Activated CD4-positive, alpha-beta T cell treated with anti-CD3 and anti-CD28 coated beads, Interleukin-2, amount 10 ng/mL, durations not matched to agents 7 days and 5 days (primary cell): ENCODE measurements at regions not wholly inside any gene's neighbourhood (a gene's known extent, or its start where the extent isn't known, plus 50 kb on each side); places are given as distances from the start of the nearest gene placed in this dataset.

ENCODE experiments used
- CTCF ChIA-PET: fragments of 350-600 bp; sonication (Branson Sonifier 250); formaldehyde crosslinking; loops from one replicate; lab custom pipeline; 2021; ENCODE audit warnings: antibody characterized with exemption; lab: Charles Lee
- POLR2A ChIA-PET: fragments of 350-600 bp; sonication (Branson Sonifier 250); formaldehyde crosslinking; loops from one replicate; lab custom pipeline; 2021; ENCODE audit warnings: antibody characterized with exemption; lab: Charles Lee
- DNase-seq: peaks from one replicate; pipeline ENCODE4 v3.0.0-alpha.2; 2020
- H3K27ac Mint-ChIP-seq: one replicate; pipeline ENCODE4 v1.8.0; 2021; ENCODE audit warnings: mild to moderate bottlenecking, moderate library complexity, mixed read lengths
- H3K27me3 Mint-ChIP-seq: one replicate; pipeline ENCODE4 v1.8.0; 2021; ENCODE audit warnings: mixed read lengths
- H3K36me3 Mint-ChIP-seq: one replicate; pipeline ENCODE4 v1.8.0; 2021; ENCODE audit warnings: low read depth, mixed read lengths
- H3K4me1 Mint-ChIP-seq: one replicate; pipeline ENCODE4 v1.8.0; 2021; ENCODE audit warnings: mixed read lengths
- H3K4me3 Mint-ChIP-seq: one replicate; pipeline ENCODE4 v1.8.0; 2021; ENCODE audit warnings: mild to moderate bottlenecking, moderate library complexity, mixed read lengths
- H3K9me3 Mint-ChIP-seq: one replicate; pipeline ENCODE4 v1.8.0; 2021; ENCODE audit warnings: mixed read lengths

DNA sequence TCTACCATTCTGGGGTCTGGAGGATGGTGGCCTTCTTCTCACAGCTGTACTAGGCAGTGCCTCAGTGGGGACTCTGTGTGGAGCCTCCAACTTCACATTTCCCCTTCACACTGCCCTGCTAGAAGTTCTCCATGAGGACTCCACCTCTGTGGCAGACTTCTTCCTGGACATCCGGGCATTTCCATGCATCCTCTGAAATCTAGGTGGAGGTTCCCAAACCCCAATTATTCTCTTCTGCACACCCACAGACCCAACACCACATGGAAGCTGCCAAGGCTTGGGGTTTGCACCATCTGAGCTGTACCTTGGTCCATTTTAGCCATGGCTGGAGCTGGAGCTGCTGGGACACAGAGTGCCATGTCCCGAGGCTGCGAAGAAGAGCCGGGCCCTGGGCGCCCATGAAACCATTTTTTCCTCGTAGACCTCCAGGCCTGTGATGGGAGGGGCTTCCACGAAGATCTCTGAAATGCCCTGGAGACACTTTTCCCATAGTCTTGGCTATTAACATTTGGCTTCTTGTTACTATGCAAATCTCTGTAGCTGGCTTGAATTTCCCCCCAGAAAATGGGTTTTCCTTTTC, 170.5 kb downstream of the FOXD2 start:
- CTCF ChIA-PET: no interaction called here
- H3K4me1 Mint-ChIP-seq: no peaks in the 10 kb centered on the region
- H3K36me3 Mint-ChIP-seq: no peaks in the 10 kb centered on the region
- no peak overlapping the region for H3K27ac Mint-ChIP-seq
- H3K4me3 Mint-ChIP-seq: no peak overlapping the region
- DNase-seq: no peak
- H3K27me3 Mint-ChIP-seq: peaks cover 20% of the 10 kb centered on the region
- POLR2A ChIA-PET: no interaction called here
- H3K9me3 Mint-ChIP-seq: peaks cover 4% of the 10 kb centered on the region

- H3K4me1 Mint-ChIP-seq: no peaks in the 10 kb centered on the region
- POLR2A ChIA-PET: no interaction called here
- H3K27ac Mint-ChIP-seq: no peak overlapping the region
- H3K27me3 Mint-ChIP-seq: peaks cover 20% of the 10 kb centered on the region
- H3K36me3 Mint-ChIP-seq: no peaks in the 10 kb centered on the region
- DNase-seq: no peak
- CTCF ChIA-PET: no interaction called here
- H3K9me3 Mint-ChIP-seq: peaks cover 4% of the 10 kb centered on the region
- no peak overlapping the region for H3K4me3 Mint-ChIP-seq
These were observed 174.1 kb downstream of the FOXD2 start for GRCh38 chr1:47611992-47612391.

DNA sequence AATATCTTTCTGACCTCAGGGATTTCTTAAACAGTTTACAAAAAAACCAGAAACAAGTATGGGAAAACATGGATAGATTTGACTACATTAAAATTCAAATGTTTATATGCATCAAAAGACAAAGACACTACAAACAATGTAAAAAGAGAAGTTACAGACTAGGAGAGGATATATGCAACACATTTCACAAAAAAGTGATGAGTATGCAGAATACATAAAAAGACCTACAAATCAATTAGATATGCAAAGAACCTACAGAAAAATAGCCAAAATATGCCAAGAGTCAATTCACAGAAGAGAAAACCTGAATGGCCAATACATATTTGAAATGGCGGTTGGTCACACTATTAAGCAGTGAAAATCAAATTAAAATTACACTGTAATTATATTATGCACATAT, 175.0 kb downstream of the FOXD2 start:
- POLR2A ChIA-PET: no interaction called here
- H3K4me3 Mint-ChIP-seq: no peak overlapping the region

DNA sequence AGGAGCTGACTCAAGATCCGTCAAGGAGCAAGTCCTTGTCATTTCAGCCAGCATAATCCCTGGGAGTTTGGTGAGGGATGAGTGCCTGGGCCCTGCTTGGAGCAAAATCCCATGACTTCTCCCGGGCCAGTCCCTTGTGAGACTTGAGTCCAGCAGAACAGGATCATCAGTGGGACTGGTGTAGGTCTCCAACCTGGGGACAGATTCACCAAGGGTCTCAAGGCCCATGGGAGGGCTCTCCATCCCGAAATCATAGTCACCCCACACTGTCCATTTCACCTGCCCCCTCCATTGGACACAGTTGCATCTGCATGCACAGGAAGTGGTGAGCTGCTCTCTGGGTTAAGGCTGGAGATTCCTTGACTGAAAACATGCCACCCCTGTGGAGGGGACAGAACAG, 178.2 kb downstream of the FOXD2 start:
- no peak for DNase-seq
- ChIA-PET CTCF (no interaction called here), POLR2A (no interaction called here)
- Mint-ChIP-seq H3K4me3 (no peak overlapping the region), H3K9me3 (no peaks in the 10 kb centered on the region), H3K27ac (no peak overlapping the region), H3K36me3 (no peaks in the 10 kb centered on the region), H3K27me3 (peaks cover 4% of the 10 kb centered on the region), H3K4me1 (no peaks in the 10 kb centered on the region)

More for the DNA sequence above, 175.0 kb downstream of the FOXD2 start:
- CTCF ChIA-PET: interaction anchor here (0.7 kb wide), 1 partner anchor 73 kb away, joined by 3 read pairs; no protein-coding TSS in a partner anchor
- Mint-ChIP-seq H3K27me3 (peaks cover 20% of the 10 kb centered on the region), H3K4me1 (no peaks in the 10 kb centered on the region), H3K27ac (no peak overlapping the region), H3K9me3 (peaks cover 4% of the 10 kb centered on the region), H3K36me3 (no peaks in the 10 kb centered on the region)
- no peak for DNase-seq

- Mint-ChIP-seq H3K4me1 (no peaks in the 10 kb centered on the region), H3K27me3 (peaks cover 4% of the 10 kb centered on the region), H3K9me3 (no peaks in the 10 kb centered on the region), H3K36me3 (no peaks in the 10 kb centered on the region), H3K27ac (no peak overlapping the region), H3K4me3 (no peak overlapping the region)
- ChIA-PET POLR2A (no interaction called here), CTCF (no interaction called here)
- no peak for DNase-seq
These were observed 179.1 kb downstream of the FOXD2 start for GRCh38 chr1:47616906-47617305.

DNA sequence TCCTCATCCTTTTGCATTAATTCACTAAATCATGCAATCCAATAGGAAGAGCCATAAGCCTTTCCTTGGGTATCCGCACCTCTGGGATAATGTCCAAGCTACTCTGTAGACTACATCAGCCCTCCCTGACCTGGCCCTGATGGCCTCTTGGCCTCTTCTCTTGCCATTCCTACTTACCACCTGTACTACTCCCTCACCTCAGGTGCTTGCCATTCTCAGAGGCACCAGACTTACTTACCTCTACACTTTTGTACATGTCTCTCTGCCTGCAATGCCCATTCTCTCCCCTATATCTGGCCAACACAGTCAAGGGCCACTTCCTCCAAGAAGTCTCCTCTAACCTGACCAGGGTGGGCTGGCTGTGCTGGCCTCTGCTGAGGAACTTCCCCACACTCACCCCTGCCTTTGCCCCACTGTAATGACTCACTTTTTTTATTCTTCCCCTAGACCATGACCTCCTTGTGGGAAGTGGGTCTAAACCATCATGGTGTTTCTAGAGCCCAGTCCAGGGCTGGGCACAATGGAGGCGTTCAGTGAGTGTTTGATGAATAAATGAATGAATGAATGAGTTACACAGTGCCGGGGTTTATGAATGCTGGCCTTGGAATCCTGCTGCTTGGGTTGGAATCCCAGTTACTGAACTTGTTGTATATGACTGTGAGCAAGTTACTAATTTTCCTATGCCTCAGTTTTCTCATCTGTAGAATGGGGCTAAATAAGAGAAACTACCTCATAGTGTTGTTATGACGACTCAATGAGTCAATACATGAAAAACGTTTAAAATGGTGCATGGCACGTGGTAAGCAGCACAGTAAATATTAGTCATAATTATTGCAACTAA, 179.8 kb downstream of the FOXD2 start:
- CTCF ChIA-PET: no interaction called here
- no peak for DNase-seq
- POLR2A ChIA-PET: no interaction called here
- H3K27ac Mint-ChIP-seq: no peak overlapping the region
- H3K9me3 Mint-ChIP-seq: no peaks in the 10 kb centered on the region
- H3K36me3 Mint-ChIP-seq: no peaks in the 10 kb centered on the region
- H3K27me3 Mint-ChIP-seq: peaks cover 4% of the 10 kb centered on the region
- no peaks in the 10 kb centered on the region for H3K4me1 Mint-ChIP-seq
- no peak overlapping the region for H3K4me3 Mint-ChIP-seq

- Mint-ChIP-seq H3K36me3 (no peaks in the 10 kb centered on the region), H3K4me3 (no peak overlapping the region), H3K4me1 (no peaks in the 10 kb centered on the region), H3K27ac (no peak overlapping the region), H3K9me3 (no peaks in the 10 kb centered on the region), H3K27me3 (peaks cover 4% of the 10 kb centered on the region)
- POLR2A ChIA-PET: no interaction called here
- CTCF ChIA-PET: no interaction called here
- DNase-seq: no peak
These were observed 180.4 kb downstream of the FOXD2 start for GRCh38 chr1:47618222-47618720.

- CTCF ChIA-PET: no interaction called here
These were observed 181.0 kb downstream of the FOXD2 start for GRCh38 chr1:47618830-47619229.

DNA sequence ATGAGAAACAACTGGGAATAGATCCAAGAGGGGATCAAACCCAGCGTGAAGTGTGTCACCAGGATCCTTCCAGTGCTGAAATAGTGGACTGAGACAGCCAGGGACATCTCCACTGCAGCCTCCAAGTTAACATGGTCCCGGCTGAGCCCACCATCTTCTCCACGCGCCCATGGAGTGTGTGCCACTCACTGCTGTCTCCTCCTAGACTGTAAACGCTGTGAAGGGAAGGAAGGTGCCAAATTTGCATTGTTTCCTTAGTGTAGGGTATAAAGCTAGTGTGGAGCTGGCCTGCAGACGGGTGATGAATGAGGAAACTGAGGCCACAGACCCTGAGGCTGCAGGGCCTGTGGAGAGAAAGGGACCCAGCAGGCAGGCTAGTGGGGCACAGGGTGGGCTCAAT, 183.6 kb downstream of the FOXD2 start:
- H3K4me3 Mint-ChIP-seq: no peak overlapping the region
- H3K27ac Mint-ChIP-seq: no peak overlapping the region
- H3K4me1 Mint-ChIP-seq: no peaks in the 10 kb centered on the region
- CTCF ChIA-PET: no interaction called here
- no peak for DNase-seq
- no peaks in the 10 kb centered on the region for H3K9me3 Mint-ChIP-seq
- no peaks in the 10 kb centered on the region for H3K36me3 Mint-ChIP-seq
- no peaks in the 10 kb centered on the region for H3K27me3 Mint-ChIP-seq
- POLR2A ChIA-PET: no interaction called here

More at GRCh38 chr1:47618830-47619229, 181.0 kb downstream of the FOXD2 start:
- Mint-ChIP-seq H3K36me3 (no peaks in the 10 kb centered on the region), H3K9me3 (no peaks in the 10 kb centered on the region), H3K27ac (no peak overlapping the region), H3K4me3 (no peak overlapping the region), H3K4me1 (no peaks in the 10 kb centered on the region), H3K27me3 (peaks cover 4% of the 10 kb centered on the region)
- POLR2A ChIA-PET: no interaction called here
- DNase-seq: no peak

- Mint-ChIP-seq H3K36me3 (no peaks in the 10 kb centered on the region), H3K4me3 (no peak overlapping the region)
These were observed 184.1 kb downstream of the FOXD2 start for GRCh38 chr1:47621977-47622376.

DNA sequence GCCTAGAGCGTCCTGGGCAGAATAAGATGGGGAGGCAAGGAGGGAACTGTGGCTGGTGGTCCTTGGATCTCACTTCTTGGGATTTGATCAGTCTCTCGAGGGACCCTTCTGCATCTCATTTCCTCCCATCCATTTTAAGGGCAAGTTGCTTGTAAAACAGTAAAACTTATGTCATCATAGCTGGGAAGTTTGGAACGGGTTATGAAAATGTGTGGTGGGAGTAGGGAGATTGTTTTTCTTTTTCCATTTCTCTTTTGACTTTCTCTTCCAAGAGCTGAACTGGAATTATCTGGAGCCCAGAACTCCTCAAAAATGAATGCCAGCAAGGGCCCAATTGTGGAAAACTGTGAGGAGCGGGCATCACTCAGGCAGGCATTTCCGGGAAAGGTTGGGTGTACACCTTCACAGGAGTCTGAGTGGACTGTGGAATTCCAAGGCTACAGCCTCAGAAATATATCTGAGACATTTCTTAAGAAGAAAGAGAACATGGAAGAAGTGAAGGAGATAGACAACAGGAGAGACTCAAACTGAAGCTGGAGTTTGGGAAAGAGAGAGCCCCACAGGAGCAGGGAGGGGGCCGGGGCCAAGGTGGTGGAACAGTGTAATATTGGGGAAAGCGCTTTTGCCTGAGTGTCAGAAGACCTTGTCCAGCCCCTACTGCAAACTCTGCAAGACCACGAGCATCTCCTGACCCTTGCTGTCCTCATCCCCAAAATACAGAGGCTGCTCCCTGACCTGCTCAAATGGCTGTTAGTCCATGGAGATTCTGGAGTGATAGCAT, 185.1 kb downstream of the FOXD2 start:
- Mint-ChIP-seq H3K36me3 (no peaks in the 10 kb centered on the region), H3K4me1 (no peaks in the 10 kb centered on the region), H3K27me3 (no peaks in the 10 kb centered on the region), H3K27ac (no peak overlapping the region), H3K4me3 (no peak overlapping the region), H3K9me3 (no peaks in the 10 kb centered on the region)
- ChIA-PET POLR2A (no interaction called here), CTCF (no interaction called here)
- no peak for DNase-seq

More at GRCh38 chr1:47621977-47622376, 184.1 kb downstream of the FOXD2 start:
- Mint-ChIP-seq H3K27ac (no peak overlapping the region), H3K4me1 (no peaks in the 10 kb centered on the region), H3K9me3 (no peaks in the 10 kb centered on the region), H3K27me3 (no peaks in the 10 kb centered on the region)
- ChIA-PET POLR2A (no interaction called here), CTCF (no interaction called here)
- no peak for DNase-seq

GRCh38 chr1:47623557-47623940, 185.7 kb downstream of the FOXD2 start:
- POLR2A ChIA-PET: no interaction called here
- Mint-ChIP-seq H3K4me1 (no peaks in the 10 kb centered on the region), H3K27me3 (no peaks in the 10 kb centered on the region), H3K4me3 (no peak overlapping the region), H3K36me3 (no peaks in the 10 kb centered on the region), H3K27ac (no peak overlapping the region), H3K9me3 (no peaks in the 10 kb centered on the region)
- CTCF ChIA-PET: no interaction called here
- no peak for DNase-seq

- Mint-ChIP-seq H3K4me1 (no peaks in the 10 kb centered on the region), H3K4me3 (no peak overlapping the region), H3K27ac (no peak overlapping the region), H3K36me3 (no peaks in the 10 kb centered on the region), H3K27me3 (no peaks in the 10 kb centered on the region), H3K9me3 (no peaks in the 10 kb centered on the region)
- ChIA-PET CTCF (interaction anchor here (1.2 kb wide), 1 partner anchor 9 kb away, joined by 3 read pairs; no protein-coding TSS in a partner anchor), POLR2A (no interaction called here)
- DNase-seq: no peak
These were observed 186.7 kb downstream of the FOXD2 start for GRCh38 chr1:47624531-47624930.
